SU-DHL-6 (cell line): ENCODE measurements at regions not wholly inside any gene's neighbourhood (a gene's known extent, or its start where the extent isn't known, plus 50 kb on each side); places are given as distances from the start of the nearest gene placed in this dataset.

ENCODE experiments used
- CTCF ChIP-seq: fragments of 200-600 bp; sonication (generic); IDR thresholded peaks from one replicate; pipeline ENCODE4 v1.5.1; 2017; ENCODE audit warnings: antibody characterized with exemption, mild to moderate bottlenecking, low read length, moderate library complexity; ENCODE audit not compliant: insufficient read depth, poor library complexity, severe bottlenecking
- EZH2phosphoT487 ChIP-seq: fragments of 200-600 bp; sonication (generic), shearing (Covaris generic); conservative IDR thresholded peaks from 2 replicates; pipeline ENCODE4 v1.6.1; 2018; ENCODE audit warnings: mild to moderate bottlenecking, antibody characterized with exemption, low read length, moderate library complexity, mixed read lengths

GRCh38 chr1:201716742-201717135, 112.2 kb upstream of the IPO9 start:
- TF ChIP-seq CTCF (no peak), EZH2phosphoT487 (no peak)
